ENCODE measurements at regions not wholly inside any gene's neighbourhood (a gene's known extent, or its start where the extent isn't known, plus 50 kb on each side); places are given as distances from the start of the nearest gene placed in this dataset.
"Not testable (repeated sequence)": the region's sequence is repeated elsewhere in the genome, so short reads cannot be mapped to it uniquely, and the experiment has no call there.

DNA sequence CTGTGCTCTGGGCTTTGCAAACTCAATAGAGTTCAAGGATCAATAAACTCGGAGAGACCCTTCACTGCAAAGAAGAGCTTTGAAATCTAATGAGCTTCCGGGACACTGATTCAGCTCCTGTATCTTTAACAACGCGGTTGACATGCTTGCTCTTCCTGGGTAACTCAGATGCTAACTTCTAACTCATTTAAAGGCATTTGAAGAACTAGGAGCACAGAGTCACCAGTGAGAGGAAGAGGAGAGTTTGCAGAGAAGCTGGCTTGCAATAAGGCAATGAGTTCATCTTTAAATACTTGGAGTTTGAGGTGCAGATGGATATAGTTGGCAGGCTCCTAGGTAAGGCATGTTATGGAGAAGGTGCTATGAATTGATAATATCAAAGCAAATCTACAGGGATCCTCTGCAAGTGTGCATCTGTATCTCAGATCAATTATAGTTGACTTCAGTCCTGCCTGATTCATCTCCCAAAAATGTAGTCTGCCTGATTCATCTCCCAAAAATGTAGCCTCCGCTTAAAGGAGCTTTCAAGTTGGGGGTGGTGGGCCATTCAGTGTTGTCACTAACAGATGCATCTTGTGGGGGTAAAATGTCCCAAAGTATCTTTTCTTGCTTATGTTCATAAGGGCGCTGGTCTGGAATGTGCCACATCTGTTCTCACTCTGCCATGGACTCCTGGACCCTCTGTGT lies 182.5 kb upstream of the PRSS58 start:
- DNase-seq (ENCODE audit: low read depth, low spot score), result no peak

DNA sequence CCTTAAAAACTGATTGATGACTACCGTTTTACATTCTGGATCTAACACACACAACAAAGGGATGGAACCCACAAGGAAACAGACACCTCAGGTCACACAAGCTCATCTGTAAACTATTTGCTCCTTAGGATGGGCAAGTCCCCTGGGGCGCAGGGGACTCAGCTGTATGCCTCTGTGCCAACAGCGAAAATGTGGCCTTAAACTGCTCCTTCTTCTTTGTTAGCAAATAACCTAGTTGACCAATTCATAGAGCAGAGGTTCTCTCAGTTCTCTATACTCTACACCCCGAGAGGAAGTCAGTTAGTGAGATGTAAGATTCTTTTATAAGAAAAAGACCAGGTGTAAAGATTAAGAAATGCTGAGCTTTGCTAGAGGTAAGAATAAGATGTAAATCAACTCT lies 181.9 kb upstream of the PRSS58 start:
- H3K4me3 ChIP-seq (ENCODE audit: low read length), result no peak overlapping the region
- DNase-seq (ENCODE audit: low read depth, low spot score), result no peak

More for the DNA sequence above, 182.5 kb upstream of the PRSS58 start:
- no peak overlapping the region for H3K4me3 ChIP-seq (ENCODE audit: low read length)

DNA sequence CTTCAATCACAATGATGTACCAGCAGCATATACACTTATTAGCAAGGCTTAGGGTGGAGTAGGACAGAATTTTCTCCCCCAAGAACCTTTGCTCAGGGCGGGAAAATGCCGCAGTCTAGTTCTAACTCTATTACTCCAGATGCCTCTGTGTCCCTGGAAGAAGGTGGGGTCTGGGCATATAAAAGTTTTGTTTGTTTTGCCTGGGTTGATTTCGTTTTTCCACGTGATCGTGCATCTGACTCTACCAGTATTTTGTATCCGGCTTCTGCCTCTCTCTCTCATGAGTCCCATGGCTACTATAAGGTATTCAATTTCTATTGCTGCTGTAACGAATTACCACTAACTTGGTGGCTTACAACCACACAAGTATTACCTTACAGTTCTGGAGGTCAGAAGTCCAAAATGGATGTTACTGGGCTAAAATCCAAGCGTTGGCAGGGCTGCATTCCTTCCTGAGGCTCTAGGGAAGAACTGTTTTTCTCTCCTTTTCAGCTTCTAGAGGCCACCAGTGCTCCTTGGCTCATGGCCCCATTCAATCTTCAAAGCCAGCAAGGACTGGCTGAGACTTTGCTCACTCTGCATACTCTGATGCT lies 181.2 kb upstream of the PRSS58 start:
- no peak overlapping the region for H3K4me3 ChIP-seq (ENCODE audit: low read length)
- no peak for DNase-seq (ENCODE audit: low read depth, low spot score)

DNA sequence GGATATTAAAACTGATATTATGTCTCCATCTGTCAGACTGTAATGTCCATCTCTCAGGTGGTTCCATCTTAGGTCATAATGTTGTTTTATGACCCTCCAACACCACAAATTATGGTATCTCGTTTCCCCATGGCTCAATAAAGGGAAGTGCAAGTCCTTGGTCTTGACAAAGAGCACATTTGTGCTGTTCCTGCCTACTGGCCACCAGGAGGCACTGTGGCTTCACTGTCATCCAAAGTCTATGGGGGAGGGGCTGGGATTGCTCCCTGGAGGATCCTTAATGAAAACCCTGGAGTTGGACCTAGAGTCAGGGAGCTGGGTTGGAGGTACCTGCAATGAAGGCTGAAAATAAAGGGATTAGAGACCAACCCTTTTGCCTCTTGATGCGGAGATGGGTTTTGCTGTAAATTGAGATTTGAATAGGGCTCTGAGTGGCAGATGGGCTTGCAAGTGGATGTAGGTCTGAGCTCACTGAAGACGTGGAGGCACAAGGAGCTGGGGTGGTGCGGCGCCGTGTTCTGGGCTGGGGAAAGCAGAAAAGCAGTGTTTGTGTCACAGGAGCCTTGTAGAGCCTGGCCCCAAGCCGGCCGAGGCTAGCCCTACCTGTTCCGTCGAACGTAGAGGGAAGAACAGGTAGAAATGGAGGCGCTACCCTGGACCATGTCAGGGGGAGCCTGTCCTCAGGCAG lies 180.5 kb upstream of the PRSS58 start:
- DNase-seq (ENCODE audit: low read depth, low spot score), result peak; percentile 60
- H3K4me3 ChIP-seq (ENCODE audit: low read length), result no peak overlapping the region

DNA sequence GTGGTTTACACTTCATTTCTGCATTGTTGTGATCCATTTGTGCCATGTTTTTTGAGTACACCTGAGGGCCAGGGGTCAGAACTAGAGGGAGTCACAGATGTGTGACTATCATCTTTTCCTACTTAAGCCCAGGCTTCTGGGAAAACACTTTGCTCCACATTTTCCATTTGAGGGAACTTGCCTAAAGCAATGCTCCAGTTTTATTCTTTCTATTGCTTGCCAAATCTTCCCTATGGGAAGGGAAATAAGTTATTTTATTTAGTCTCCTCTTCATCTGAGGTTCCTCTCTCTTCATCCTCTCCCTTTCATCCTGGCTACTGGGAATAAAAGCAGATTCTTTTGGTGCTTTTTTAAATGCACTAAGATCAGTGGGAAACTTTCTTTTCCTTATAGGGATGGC lies 179.9 kb upstream of the PRSS58 start:
- no peak overlapping the region for H3K4me3 ChIP-seq (ENCODE audit: low read length)
- DNase-seq (ENCODE audit: low read depth, low spot score), result no peak

DNA sequence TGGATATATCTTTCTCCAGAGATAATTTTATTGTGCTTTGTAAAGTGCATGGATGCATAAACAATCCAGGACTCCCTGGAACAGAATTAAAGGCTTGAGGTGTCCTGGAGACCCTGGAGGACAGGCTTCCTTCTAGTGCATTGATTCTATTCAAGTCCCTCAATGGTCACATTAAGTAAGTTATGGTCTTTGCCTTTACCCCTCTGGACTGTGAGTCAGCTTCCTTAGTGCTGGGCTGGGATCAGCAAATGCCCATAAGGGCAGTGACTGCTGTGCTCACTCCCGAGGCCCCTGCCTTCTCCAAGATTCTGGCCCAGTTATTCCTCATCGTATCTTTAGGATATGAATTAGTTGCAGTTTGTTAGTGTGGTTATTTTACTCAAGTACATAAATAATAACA lies 178.7 kb upstream of the PRSS58 start:
- no peak overlapping the region for H3K4me3 ChIP-seq (ENCODE audit: low read length)
- DNase-seq (ENCODE audit: low read depth, low spot score), result no peak

DNA sequence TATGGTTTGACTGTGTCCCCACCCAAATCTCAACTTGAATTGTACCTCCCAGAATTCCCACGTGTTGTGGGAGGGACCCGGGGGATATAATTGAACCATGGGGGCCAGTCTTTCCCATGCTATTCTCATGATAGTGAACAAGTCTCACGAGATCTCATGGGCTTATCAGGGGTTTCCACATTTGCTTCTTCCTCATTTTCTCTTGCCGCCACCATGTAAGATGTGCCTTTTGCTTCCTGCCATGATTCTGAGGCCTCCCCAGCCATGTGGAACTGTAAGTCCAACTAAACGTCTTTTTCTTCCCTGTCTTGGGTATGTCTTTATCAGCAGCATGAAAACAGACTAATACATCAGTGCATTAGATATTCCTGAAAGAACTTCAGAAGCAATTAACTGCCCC lies 177.7 kb upstream of the PRSS58 start:
- not testable (repeated sequence) for H3K4me3 ChIP-seq (ENCODE audit: low read length); DNase-seq (ENCODE audit: low read depth, low spot score)

DNA sequence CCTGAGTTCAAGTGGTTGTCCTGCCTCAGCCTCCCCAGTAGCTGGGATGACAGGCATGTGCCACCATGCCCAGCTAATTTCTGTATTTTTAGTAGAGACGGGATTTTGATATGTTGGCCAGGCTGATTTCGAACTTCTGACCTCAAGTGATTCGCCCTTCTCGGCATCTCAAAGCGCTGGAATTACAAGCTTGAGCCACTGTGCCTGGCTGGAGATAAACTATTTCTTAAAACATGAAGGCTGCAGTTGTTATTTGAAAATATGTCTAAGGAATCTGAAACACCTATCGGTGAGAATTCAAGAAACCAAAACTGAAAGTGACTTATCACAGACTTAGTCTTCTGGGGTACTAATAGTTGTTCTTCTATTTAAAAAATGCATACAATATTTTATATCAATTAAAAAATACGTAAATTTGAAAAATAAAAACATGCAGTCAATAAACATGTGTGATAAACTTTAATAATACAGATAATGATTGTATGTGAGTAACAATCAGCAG lies 176.9 kb upstream of the PRSS58 start:
- no peak for DNase-seq (ENCODE audit: low read depth, low spot score)
- H3K4me3 ChIP-seq (ENCODE audit: low read length), result no peak overlapping the region

DNA sequence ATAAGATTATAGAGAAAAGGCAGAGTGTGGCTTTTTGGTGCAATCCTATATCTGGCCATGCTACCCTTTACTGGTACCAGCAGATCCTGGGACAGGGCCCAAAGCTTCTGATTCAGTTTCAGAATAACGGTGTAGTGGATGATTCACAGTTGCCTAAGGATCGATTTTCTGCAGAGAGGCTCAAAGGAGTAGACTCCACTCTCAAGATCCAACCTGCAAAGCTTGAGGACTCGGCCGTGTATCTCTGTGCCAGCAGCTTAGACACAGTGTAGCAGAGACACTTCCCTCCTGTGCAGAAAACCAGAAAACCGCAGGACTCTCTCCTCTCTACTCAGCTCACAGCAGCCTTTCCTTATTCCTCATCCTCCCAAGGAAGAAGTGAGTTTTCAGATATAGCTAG lies 176.3 kb upstream of the PRSS58 start:
- not testable (repeated sequence) for DNase-seq (ENCODE audit: low read depth, low spot score); H3K4me3 ChIP-seq (ENCODE audit: low read length)

DNA sequence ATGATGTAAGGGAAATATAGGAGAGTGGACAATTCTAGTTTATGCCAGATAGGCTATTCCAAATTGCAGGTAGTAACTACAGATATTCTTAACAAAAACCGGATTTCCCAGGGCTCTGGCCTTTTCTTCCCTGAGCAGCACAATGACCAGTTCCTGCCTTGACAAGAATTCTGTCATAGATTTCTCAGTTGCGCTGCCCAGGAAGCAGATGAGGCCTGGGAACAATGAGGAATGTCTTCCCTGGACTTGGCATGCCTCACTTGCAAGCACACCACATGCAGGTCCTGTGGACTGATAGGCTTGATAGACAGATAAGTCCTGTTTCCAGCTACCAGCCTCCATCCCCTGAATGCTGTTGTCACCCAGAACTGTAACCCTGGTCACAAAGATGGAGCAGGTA lies 174.5 kb upstream of the PRSS58 start:
- no peak for DNase-seq (ENCODE audit: low read depth, low spot score)
- no peak overlapping the region for H3K4me3 ChIP-seq (ENCODE audit: low read length)

DNA sequence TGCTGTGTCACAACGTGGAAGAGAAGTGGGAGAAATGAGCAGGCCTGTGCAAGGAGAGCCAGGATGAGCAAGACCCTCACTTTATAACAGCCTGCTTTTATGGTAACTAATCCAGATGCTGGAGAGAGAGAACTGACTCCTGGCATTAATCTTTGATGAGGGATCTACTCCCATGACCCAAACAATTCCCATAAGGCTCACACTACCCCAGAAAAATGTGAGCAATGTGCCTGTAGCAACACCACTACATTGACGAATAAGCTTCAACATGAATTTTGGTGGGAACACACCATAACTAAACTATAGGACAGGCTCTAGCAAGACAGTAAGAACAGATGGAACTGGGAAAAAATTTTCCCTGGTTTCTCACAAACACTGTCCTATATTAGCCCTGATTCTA lies 173.6 kb upstream of the PRSS58 start:
- DNase-seq (ENCODE audit: low read depth, low spot score), result no peak
- H3K4me3 ChIP-seq (ENCODE audit: low read length), result no peak overlapping the region

DNA sequence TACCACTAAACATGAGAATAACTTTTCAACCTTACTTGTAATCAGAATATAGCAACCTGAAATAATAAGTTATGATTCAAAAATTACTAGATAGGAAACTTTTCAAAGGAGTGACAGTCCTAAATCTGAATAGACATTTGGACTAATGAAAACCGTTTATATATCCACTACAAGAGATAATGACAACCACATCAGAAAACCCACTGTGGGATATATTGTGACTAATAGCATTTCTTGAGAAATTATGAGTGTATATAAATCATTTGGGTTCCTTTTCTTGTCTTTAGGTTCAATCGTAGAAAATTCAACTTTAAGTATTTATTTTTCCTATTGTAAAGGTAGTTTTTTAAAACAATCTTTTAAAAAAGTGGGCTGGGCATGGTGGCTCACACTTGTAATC lies 170.2 kb upstream of the PRSS58 start:
- H3K4me3 ChIP-seq (ENCODE audit: low read length), result no peak overlapping the region
- DNase-seq (ENCODE audit: low read depth, low spot score), result no peak

DNA sequence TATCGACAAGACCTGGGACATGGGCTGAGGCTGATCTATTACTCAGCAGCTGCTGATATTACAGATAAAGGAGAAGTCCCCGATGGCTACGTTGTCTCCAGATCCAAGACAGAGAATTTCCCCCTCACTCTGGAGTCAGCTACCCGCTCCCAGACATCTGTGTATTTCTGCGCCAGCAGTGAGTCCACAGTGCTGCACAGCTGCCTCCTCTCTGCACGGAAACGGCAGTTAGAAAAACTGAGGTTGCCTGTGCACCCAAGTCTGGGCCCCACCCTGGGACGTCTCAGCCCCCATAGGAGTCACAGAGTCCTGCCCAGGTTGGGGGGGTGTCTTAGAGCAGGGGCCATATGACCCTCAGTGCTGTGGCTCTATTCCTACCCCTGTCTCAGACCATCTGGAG lies 167.4 kb upstream of the PRSS58 start:
- H3K4me3 ChIP-seq (ENCODE audit: low read length), result peak overlapping the region; percentile 30
- DNase-seq (ENCODE audit: low read depth, low spot score), result peak; percentile 76

DNA sequence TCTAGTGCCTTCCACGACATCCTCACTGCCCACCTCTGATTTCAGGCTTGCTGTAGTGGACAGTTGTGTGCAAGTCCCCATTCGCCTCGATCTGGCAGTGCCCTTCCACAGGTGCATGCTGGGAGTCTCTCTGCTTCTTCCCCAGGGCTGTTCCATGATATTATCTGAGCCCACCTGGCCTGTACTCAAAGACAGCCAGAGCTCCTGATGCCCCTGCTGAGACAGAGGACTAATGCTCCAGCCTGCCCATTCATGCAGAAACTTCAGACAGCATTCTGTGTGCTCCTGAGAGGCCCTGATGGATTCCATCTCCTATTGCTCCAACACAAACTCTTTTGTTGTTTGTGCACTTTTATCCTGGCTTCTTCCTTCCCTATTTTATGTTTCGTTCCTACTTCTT lies 164.8 kb upstream of the PRSS58 start:
- DNase-seq (ENCODE audit: low read depth, low spot score), result no peak
- H3K4me3 ChIP-seq (ENCODE audit: low read length), result no peak overlapping the region

DNA sequence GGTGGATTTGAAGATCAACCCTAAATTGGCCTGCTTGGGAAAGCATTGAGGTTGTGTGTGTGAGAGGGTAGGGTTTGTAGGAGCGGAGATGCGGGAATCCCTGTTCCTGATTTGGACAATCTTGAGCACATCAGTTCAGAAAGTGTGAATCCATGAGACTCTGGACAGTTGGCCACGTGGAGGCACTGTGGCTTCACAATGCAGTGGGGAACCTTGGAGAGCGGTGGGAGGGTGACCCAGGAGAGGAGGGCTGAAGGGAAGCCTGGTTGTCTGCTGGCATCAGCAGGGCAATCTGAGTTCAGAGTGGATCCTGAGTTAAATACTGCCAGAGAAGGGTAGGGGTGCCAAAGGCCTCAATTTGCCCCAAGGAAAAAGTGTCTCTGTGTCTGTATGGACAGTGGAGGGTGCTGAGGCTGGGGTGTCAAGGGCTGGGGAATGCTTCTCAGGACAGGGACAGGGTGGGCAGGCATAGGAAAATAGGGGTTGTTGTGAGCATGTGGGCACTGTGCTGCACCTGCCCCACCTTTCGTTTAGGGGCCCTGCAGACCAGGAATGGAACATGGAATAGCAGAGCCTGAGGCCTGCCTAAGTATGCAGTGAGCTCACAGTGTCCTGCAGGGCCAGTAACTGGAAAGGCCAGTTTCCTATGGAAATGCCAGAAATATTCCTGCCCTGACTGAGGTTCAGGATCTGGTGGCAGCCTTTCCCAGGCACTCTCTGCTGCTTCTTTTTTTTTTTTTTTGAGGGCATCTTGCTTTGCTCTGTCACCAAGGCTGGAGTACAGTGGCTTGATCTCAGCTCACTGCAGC lies 162.9 kb upstream of the PRSS58 start:
- H3K4me3 ChIP-seq (ENCODE audit: low read length), result no peak overlapping the region
- DNase-seq (ENCODE audit: low read depth, low spot score), result no peak

DNA sequence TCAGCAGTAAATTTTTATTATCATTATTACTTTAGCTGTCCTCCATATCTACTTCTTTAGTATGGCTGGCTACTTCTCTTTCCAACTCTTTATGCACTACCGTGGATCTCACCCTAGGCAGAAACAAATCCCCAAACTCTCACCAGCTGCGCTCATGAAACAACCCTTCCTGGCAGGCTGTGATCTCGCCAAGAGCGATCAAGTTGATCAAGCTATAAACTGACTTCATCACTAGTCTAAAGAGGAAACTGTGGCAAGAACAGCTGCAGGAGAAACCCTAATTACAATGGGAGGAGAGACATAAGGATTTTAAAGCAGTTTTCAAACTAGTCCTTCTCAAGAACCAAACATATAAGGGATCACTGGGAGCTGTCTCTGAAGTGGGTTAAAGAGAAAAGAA lies 160.5 kb upstream of the PRSS58 start:
- H3K4me3 ChIP-seq (ENCODE audit: low read length), result no peak overlapping the region

DNA sequence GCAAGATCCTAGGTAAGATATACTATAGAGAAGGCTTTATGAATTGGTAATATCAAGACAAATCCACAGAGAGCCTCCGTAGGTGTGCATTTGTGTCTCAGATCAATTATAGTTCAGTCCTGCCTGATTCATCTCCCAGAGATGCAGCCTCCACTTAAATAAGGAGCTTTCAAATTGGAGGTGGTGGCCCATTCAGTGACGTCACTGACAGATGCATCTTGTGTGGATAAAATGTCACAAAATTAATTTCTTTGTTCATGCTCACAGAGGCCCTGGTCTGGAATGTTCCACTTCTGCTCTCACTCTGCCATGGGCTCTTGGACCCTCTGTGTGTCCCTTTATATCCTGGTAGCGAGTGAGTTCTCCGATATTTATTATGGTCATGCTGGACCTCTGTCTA lies 157.1 kb upstream of the PRSS58 start:
- no peak overlapping the region for H3K4me3 ChIP-seq (ENCODE audit: low read length)
- DNase-seq (ENCODE audit: low read depth, low spot score), result no peak

More for the DNA sequence above, 160.5 kb upstream of the PRSS58 start:
- peak; percentile 81 for DNase-seq (ENCODE audit: low read depth, low spot score)

DNA sequence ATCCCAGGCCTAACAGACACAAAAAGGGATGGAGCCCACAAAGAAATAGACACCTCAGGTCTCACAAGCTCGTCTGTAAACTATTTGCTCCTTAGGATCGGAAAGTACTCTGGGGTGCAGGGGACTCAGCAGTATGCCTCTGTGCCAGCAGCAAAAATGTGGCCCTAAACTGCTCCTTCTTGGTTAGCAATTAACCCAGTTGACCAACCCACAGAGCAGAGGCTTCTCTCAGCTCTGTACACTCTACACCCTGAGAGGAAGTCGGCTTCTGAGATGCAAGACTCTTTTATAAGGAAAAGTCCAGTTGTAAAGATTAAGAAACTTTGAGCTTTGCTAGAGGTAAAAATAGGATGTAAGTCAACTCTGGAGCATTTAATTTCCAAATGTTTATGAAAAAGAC lies 156.3 kb upstream of the PRSS58 start:
- no peak overlapping the region for H3K4me3 ChIP-seq (ENCODE audit: low read length)
- no peak for DNase-seq (ENCODE audit: low read depth, low spot score)

DNA sequence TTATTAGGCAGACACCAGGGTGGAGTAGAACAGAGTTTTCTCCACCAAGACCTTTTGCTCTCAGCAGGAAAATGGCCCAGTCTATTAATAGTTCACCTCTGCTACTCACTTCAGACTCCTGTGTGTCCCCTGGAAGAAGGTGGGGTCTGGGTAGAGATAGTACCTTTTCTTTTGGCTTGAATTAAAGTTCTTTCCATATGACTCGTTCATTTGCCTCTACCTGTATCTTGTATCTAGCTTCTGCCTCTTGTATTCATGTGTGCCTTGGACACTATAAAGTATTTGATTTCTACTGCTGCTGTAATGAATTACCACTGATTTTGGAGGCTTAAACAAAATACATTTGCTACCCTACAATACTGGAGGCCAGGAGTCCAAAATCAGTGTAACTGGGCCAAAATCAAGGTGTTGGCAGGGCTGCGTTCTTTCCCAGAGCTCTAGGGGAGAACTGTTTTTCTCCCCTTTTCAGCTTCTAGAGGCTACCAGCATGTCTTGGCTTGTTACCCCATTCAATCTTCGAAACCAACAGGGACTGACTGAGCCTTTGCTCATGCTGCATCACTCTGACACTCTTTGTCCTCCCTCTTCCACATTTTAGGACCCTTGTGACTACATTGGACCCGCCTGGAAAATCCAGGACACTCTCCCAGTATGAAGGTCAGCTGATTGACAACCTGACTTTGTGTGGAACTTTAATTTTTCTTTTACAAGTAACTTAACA lies 155.6 kb upstream of the PRSS58 start:
- no peak overlapping the region for H3K4me3 ChIP-seq (ENCODE audit: low read length)
- no peak for DNase-seq (ENCODE audit: low read depth, low spot score)
